Endothelial cell of umbilical vein (primary cell): ENCODE measurements at regions not wholly inside any gene's neighbourhood (a gene's known extent, or its start where the extent isn't known, plus 50 kb on each side); places are given as distances from the start of the nearest gene placed in this dataset.

Experiments used
- BruUV-seq: library from RNA; stranded (reverse); fragments of 400-500 nt; replicated peaks from 2 replicates; lab custom pipeline; 2021; lab: Mats Ljungman, UMichigan
- CTCF ChIA-PET: fragments of 300-600, 350-600 bp; sonication (Branson Sonifier 250); formaldehyde crosslinking; loops from one replicate; lab custom pipeline; 2021; ENCODE audit warnings: antibody characterized with exemption, inconsistent platforms; lab: Charles Lee
- POLR2A ChIA-PET: fragments of 300-600, 350-600 bp; sonication (Branson Sonifier 250); formaldehyde crosslinking; loops from one replicate; lab custom pipeline; 2021; ENCODE audit warnings: antibody characterized with exemption, inconsistent platforms; lab: Charles Lee
- DNase-seq: peaks from one replicate; pipeline ENCODE4 v3.0.0-alpha.2; 2011; ENCODE audit warnings: low read depth, low spot score
- FAIRE-seq: peaks from 2 replicates; lab custom pipeline; 2011; peaks lifted over from hg19 to GRCh38; lab: Jason Lieb, UNC
- H2AFZ ChIP-seq: 2 replicates; pipeline ENCODE4 v1.6.0; 2012; ENCODE audit warnings: low read depth, low read length, control low read depth, inconsistent platforms
- H3K27ac ChIP-seq: 2 replicates; pipeline ENCODE4 v1.5.1; 2011; ENCODE audit warnings: low read depth, mild to moderate bottlenecking, control low read depth, low read length, moderate library complexity; ENCODE audit not compliant: insufficient read depth
- H3K27me3 ChIP-seq, 2 experiments: 2 replicates each; pipeline versions ENCODE4 v1.6.0 to v1.6.1; 2011; ENCODE audit warnings: low read length in 2 of 2, mixed read lengths in 1 of 2; ENCODE audit not compliant: control insufficient read depth in 2 of 2, insufficient read depth in 2 of 2
- H3K36me3 ChIP-seq, 2 experiments: 2 replicates in 1 of 2; 3 replicates in 1 of 2; pipeline ENCODE4 v1.5.1; 2011; ENCODE audit warnings: low read length in 2 of 2, mild to moderate bottlenecking in 1 of 2, moderate library complexity in 1 of 2; ENCODE audit not compliant: control insufficient read depth in 2 of 2, insufficient read depth in 2 of 2; ENCODE audit errors: extremely low read depth in 1 of 2
- H3K4me1 ChIP-seq: 3 replicates; pipeline ENCODE4 v1.5.1; 2011; ENCODE audit warnings: mild to moderate bottlenecking, low read length; ENCODE audit not compliant: control insufficient read depth, insufficient read depth; ENCODE audit errors: extremely low read depth
- H3K4me2 ChIP-seq: 2 replicates; pipeline ENCODE4 v1.6.1; 2011; ENCODE audit warnings: low read length, control low read depth, mixed read lengths; ENCODE audit not compliant: insufficient read depth
- H3K4me3 ChIP-seq, 3 experiments: fragments of 200-600 bp in 1 of 3; sonication (generic), shearing (Covaris generic) in 1 of 3; replicated peaks in 1 of 3; 2 replicates each; pipeline ENCODE4 v1.5.1; 2011 to 2016; ENCODE audit warnings: control low read depth in 3 of 3, low read length in 3 of 3, mild to moderate bottlenecking in 2 of 3, inconsistent platforms in 1 of 3, low read depth in 1 of 3, moderate library complexity in 1 of 3; ENCODE audit not compliant: insufficient read depth in 1 of 3
- H3K79me2 ChIP-seq: 2 replicates; pipeline ENCODE4 v1.6.0; 2012; ENCODE audit warnings: low read length, inconsistent platforms; ENCODE audit not compliant: control insufficient read depth, insufficient read depth
- H3K9ac ChIP-seq: replicated peaks from 2 replicates; pipeline ENCODE3; 2011; ENCODE audit warnings: low read length, control low read depth; ENCODE audit not compliant: insufficient read depth; ENCODE audit errors: extremely low read depth
- H3K9me1 ChIP-seq: replicated peaks from 3 replicates; pipeline ENCODE4 v1.6.0; 2011; ENCODE audit warnings: mild to moderate bottlenecking, low read length; ENCODE audit not compliant: control insufficient read depth, insufficient read depth; ENCODE audit errors: extremely low read depth
- H3K9me3 ChIP-seq: replicated peaks from 2 replicates; pipeline ENCODE4 v1.5.1; 2012; ENCODE audit warnings: low read length, inconsistent platforms; ENCODE audit not compliant: control insufficient read depth, insufficient read depth
- H4K20me1 ChIP-seq: replicated peaks from 2 replicates; pipeline ENCODE3; 2011; ENCODE audit warnings: mild to moderate bottlenecking, low read length; ENCODE audit not compliant: control insufficient read depth, insufficient read depth; ENCODE audit errors: extremely low read depth
- CTCF ChIP-seq, 2 donors: IDR thresholded peaks; 1 replicate in 1 of 2; 2 replicates in 1 of 2; pipeline ENCODE4 v1.5.1; 2011; ENCODE audit warnings: low read length in 2 of 2, mild to moderate bottlenecking in 2 of 2, moderate library complexity in 2 of 2, control low read depth in 1 of 2, inconsistent platforms in 1 of 2, low read depth in 1 of 2; ENCODE audit not compliant: insufficient read depth in 1 of 2; ENCODE audit errors: extremely low read depth in 1 of 2
- EZH2 ChIP-seq: IDR thresholded peaks from 2 replicates; pipeline ENCODE4 v1.6.1; 2012; ENCODE audit warnings: borderline replicate concordance, low read depth, mild to moderate bottlenecking, moderate library complexity, low read length, inconsistent platforms; ENCODE audit not compliant: severe bottlenecking
- FOS ChIP-seq: IDR thresholded peaks from 2 replicates; pipeline ENCODE4 v1.6.1; 2011; ENCODE audit warnings: mild to moderate bottlenecking, low read length, moderate library complexity, borderline replicate concordance; ENCODE audit not compliant: insufficient read depth
- GATA2 ChIP-seq: IDR thresholded peaks from 2 replicates; pipeline ENCODE4 v1.7.0; 2011; ENCODE audit warnings: low read depth, mild to moderate bottlenecking, moderate library complexity, mixed read lengths, low read length; ENCODE audit not compliant: insufficient read length, insufficient read depth
- JUN ChIP-seq: IDR thresholded peaks from 2 replicates; pipeline ENCODE4 v1.6.1; 2011; ENCODE audit warnings: borderline replicate concordance, low read depth; ENCODE audit not compliant: insufficient read length, insufficient read depth
- MAX ChIP-seq: IDR thresholded peaks from 2 replicates; pipeline ENCODE4 v1.6.1; 2011; ENCODE audit not compliant: insufficient read depth, insufficient read length
- MYC ChIP-seq: IDR thresholded peaks from one replicate; pipeline ENCODE4 v1.6.1; 2011; ENCODE audit warnings: mild to moderate bottlenecking, low read depth, low read length
- POLR2A ChIP-seq: IDR thresholded peaks from 2 replicates; pipeline ENCODE4 v1.6.1; 2012; ENCODE audit warnings: low read depth, mild to moderate bottlenecking, control low read depth, low read length
- POLR2AphosphoS5 ChIP-seq: IDR thresholded peaks from 2 replicates; pipeline ENCODE4 v1.6.1; 2012; ENCODE audit warnings: low read depth, mild to moderate bottlenecking, control low read depth, low read length, moderate library complexity; ENCODE audit not compliant: insufficient read depth
- dilution Hi-C: fragments of 300-500 bp; cut with MboI; formaldehyde crosslinking; loops from one replicate; pipeline ENCODE4 v1.15.0; 2019; ENCODE audit warnings: low sequenced_read_pairs; ENCODE audit not compliant: extremely low pct_ligation_motif_present
- intact Hi-C: fragments of 100-400 bp; cut with micrococcal nuclease; formaldehyde crosslinking; loops from one replicate; pipeline ENCODE4 v1.10.0; 2022

- H3K27ac ChIP-seq: no peak overlapping the region
- FAIRE-seq (no peak), DNase-seq (no peak)
- no peak overlapping the region for H3K9ac ChIP-seq
- ChIA-PET CTCF (no interaction called here), POLR2A (no interaction called here)
- H3K4me2 ChIP-seq: no peak overlapping the region
- no peaks in the 10 kb centered on the region for H3K36me3 ChIP-seq
- no peaks in the 10 kb centered on the region for H3K79me2 ChIP-seq
- no peak overlapping the region for H3K4me3 ChIP-seq
- no peaks in the 10 kb centered on the region for H4K20me1 ChIP-seq
- intact Hi-C loops: no loop called here
- no peaks in the 10 kb centered on the region for H3K9me3 ChIP-seq
- no TSS peak for BruUV-seq
- H3K4me1 ChIP-seq: no peaks in the 10 kb centered on the region
- TF ChIP-seq POLR2A (no peak), CTCF (IDR thresholded peaks at IDR 0.05; ENCODE audit: extremely low read depth in 1 of 2, insufficient read depth in 1 of 2, low read depth in 1 of 2, low read length in 2 of 2) (no peak), GATA2 (no peak), FOS (no peak), MAX (no peak), MYC (no peak), EZH2 (no peak), POLR2AphosphoS5 (no peak), JUN (no peak)
- dilution Hi-C loops: no loop called here
- no peaks in the 10 kb centered on the region for H3K9me1 ChIP-seq
- no peak overlapping the region for H2AFZ ChIP-seq
- no peaks in the 10 kb centered on the region for H3K27me3 ChIP-seq
Observed at GRCh38 chr6:93083337-93084230, 335.8 kb downstream of the EPHA7 start.
